Neural progenitor cell (in vitro differentiated cells): ENCODE measurements at regions not wholly inside any gene's neighbourhood (a gene's known extent, or its start where the extent isn't known, plus 50 kb on each side); places are given as distances from the start of the nearest gene placed in this dataset.

Experiments
- DNase-seq: peaks from one replicate; pipeline ENCODE4 v3.0.0-alpha.2; 2016; ENCODE audit warnings: low spot score
- H2AFZ ChIP-seq: fragments of 200-600 bp; sonication (generic); replicated peaks from 2 replicates; pipeline ENCODE4 v1.6.1; 2016; ENCODE audit warnings: antibody characterized with exemption
- H3F3A ChIP-seq: fragments of 200-600 bp; sonication (generic); 2 replicates; pipeline ENCODE4 v1.6.1; 2016; ENCODE audit warnings: antibody characterized with exemption, low read depth
- H3K27ac ChIP-seq: fragments of 200-600 bp; sonication (generic); 2 replicates; pipeline ENCODE4 v1.5.1; 2016; ENCODE audit warnings: mild to moderate bottlenecking
- H3K27me3 ChIP-seq: fragments of 200-600 bp; sonication (generic); 2 replicates; pipeline ENCODE4 v1.6.1; 2016; ENCODE audit warnings: mild to moderate bottlenecking, moderate library complexity
- H3K36me3 ChIP-seq: fragments of 200-600 bp; sonication (generic); 2 replicates; pipeline ENCODE4 v1.5.1; 2016
- H3K4me1 ChIP-seq: fragments of 200-600 bp; sonication (generic); 2 replicates; pipeline ENCODE4 v1.6.1; 2016; ENCODE audit warnings: mixed run types
- H3K4me2 ChIP-seq: fragments of 200-600 bp; sonication (generic); 2 replicates; pipeline ENCODE4 v1.6.1; 2016
- H3K4me3 ChIP-seq: fragments of 200-600 bp; sonication (generic); 2 replicates; pipeline ENCODE4 v1.5.1; 2016
- H3K79me2 ChIP-seq: fragments of 200-600 bp; sonication (generic); 2 replicates; pipeline ENCODE4 v1.6.1; 2016; ENCODE audit warnings: low read depth
- H3K9ac ChIP-seq: fragments of 200-600 bp; sonication (generic); 2 replicates; pipeline ENCODE4 v1.6.1; 2016
- H3K9me3 ChIP-seq: fragments of 200-600 bp; sonication (generic); 2 replicates; pipeline ENCODE4 v1.5.1; 2016; ENCODE audit warnings: low read depth
- H4K20me1 ChIP-seq: fragments of 200-600 bp; sonication (generic); 2 replicates; pipeline ENCODE4 v1.6.1; 2016; ENCODE audit warnings: low read depth
- H3K27ac Mint-ChIP-seq: 3 replicates; pipeline ENCODE4 v1.8.0; 2021; ENCODE audit warnings: mixed read lengths
- H3K27me3 Mint-ChIP-seq: 2 replicates; pipeline ENCODE4 v1.8.0; 2022; ENCODE audit warnings: low read depth, mild to moderate bottlenecking, inconsistent platforms, moderate library complexity, mixed read lengths; ENCODE audit not compliant: insufficient read depth
- H3K36me3 Mint-ChIP-seq: 3 replicates; pipeline ENCODE4 v1.8.0; 2021; ENCODE audit warnings: mixed read lengths
- H3K4me1 Mint-ChIP-seq: 3 replicates; pipeline ENCODE4 v1.8.0; 2021; ENCODE audit warnings: mixed read lengths
- H3K4me3 Mint-ChIP-seq: 3 replicates; pipeline ENCODE4 v1.8.0; 2021; ENCODE audit warnings: mild to moderate bottlenecking, moderate library complexity, mixed read lengths
- H3K9me3 Mint-ChIP-seq: 3 replicates; pipeline ENCODE4 v1.8.0; 2020; ENCODE audit warnings: mixed read lengths
- CTCF ChIP-seq: fragments of 200-600 bp; sonication (generic); IDR thresholded peaks from 2 replicates; pipeline ENCODE4 v1.5.1; 2017; ENCODE audit warnings: antibody characterized with exemption, mild to moderate bottlenecking
- EZH2 ChIP-seq: fragments of 200-600 bp; sonication (generic); IDR thresholded peaks from 2 replicates; pipeline ENCODE4 v1.6.1; 2017; ENCODE audit warnings: antibody characterized with exemption, mild to moderate bottlenecking, moderate library complexity
- EZH2phosphoT487 ChIP-seq: fragments of 200-600 bp; sonication (generic); IDR thresholded peaks from 2 replicates; pipeline ENCODE4 v1.6.1; 2017; ENCODE audit warnings: antibody characterized with exemption

DNA sequence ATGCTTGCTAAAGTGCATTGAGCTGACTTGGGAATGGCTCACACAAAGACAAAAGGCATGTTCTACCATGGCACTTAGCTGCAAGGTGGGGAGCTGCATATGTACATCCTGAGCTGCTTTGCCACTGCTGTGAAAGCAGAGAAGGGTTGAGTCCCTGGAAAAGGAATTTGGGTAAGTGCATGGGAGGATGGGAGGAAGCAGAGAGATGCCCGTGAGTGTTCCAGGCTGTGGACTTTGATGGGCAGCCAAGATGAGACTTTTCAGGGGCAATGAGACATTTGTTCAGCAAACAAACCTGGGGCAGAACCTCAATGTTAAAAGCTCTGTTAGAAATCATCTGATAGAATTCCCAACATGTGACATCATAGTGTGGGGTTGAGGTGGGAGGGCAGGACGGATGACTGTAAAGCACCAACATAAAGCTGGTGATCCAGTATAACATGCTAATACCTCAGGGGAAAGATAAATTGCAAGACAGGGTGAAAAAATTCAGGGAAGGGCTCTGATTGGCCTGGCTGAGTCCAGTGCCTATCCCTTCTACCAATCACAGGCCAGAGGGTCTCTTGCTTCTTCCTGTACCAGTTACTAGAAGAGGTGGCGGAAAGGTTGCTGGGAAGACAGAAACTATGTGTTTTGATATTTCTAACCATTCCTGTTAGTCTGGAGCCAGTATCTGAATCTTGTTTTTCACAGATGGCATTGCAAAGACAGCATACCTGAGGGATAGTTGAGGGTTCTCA, 163.2 kb downstream of the UTP18 start:
- peaks cover 11% of the 10 kb centered on the region for H3K27me3 Mint-ChIP-seq
- Histone ChIP-seq H3K9me3 (no peaks in the 10 kb centered on the region), H3K79me2 (no peaks in the 10 kb centered on the region), H3K36me3 (no peaks in the 10 kb centered on the region), H3K9ac (no peak overlapping the region), H3K27ac (no peak overlapping the region), H3K27me3 (no peaks in the 10 kb centered on the region), H3F3A (no peaks in the 10 kb centered on the region), H4K20me1 (no peaks in the 10 kb centered on the region), H3K4me3 (no peak overlapping the region), H2AFZ (no peak overlapping the region), H3K4me2 (no peak overlapping the region), H3K4me1 (no peaks in the 10 kb centered on the region)
- no peak overlapping the region for H3K4me3 Mint-ChIP-seq
- DNase-seq: no peak
- no peaks in the 10 kb centered on the region for H3K9me3 Mint-ChIP-seq
- H3K36me3 Mint-ChIP-seq: no peaks in the 10 kb centered on the region
- no peaks in the 10 kb centered on the region for H3K4me1 Mint-ChIP-seq
- H3K27ac Mint-ChIP-seq: peak overlapping the region; percentile 7
- TF ChIP-seq EZH2: no peak
- TF ChIP-seq EZH2phosphoT487: no peak

- Mint-ChIP-seq H3K27me3 (peaks cover 9% of the 10 kb centered on the region), H3K4me1 (no peaks in the 10 kb centered on the region), H3K27ac (peak overlapping the region; percentile 61), H3K9me3 (peaks cover 11% of the 10 kb centered on the region), H3K4me3 (no peak overlapping the region), H3K36me3 (no peaks in the 10 kb centered on the region)
- no peaks in the 10 kb centered on the region for H3K27me3 ChIP-seq
- no peaks in the 10 kb centered on the region for H3K79me2 ChIP-seq
- no peaks in the 10 kb centered on the region for H4K20me1 ChIP-seq
- no peaks in the 10 kb centered on the region for H3K4me1 ChIP-seq
- no peak overlapping the region for H3K9ac ChIP-seq
- H3F3A ChIP-seq: no peaks in the 10 kb centered on the region
- no peak overlapping the region for H3K4me3 ChIP-seq
- H3K4me2 ChIP-seq: no peak overlapping the region
- H2AFZ ChIP-seq: no peak overlapping the region
- no peaks in the 10 kb centered on the region for H3K9me3 ChIP-seq
- H3K27ac ChIP-seq: no peak overlapping the region
- H3K36me3 ChIP-seq: no peaks in the 10 kb centered on the region
- TF ChIP-seq EZH2phosphoT487: no peak
- no peak for TF ChIP-seq EZH2
- no peak for TF ChIP-seq CTCF
- DNase-seq: no peak
Measured at GRCh38 chr17:51425773-51426172, 165.4 kb downstream of the UTP18 start.

- H2AFZ ChIP-seq: no peak overlapping the region
- no peaks in the 10 kb centered on the region for H3K79me2 ChIP-seq
- peaks cover 4% of the 10 kb centered on the region for H3K27me3 Mint-ChIP-seq
- H3K9ac ChIP-seq: no peak overlapping the region
- H3K36me3 ChIP-seq: no peaks in the 10 kb centered on the region
- H4K20me1 ChIP-seq: no peaks in the 10 kb centered on the region
- no peak for TF ChIP-seq CTCF
- no peak for TF ChIP-seq EZH2phosphoT487
- no peak for TF ChIP-seq EZH2
- no peaks in the 10 kb centered on the region for H3K36me3 Mint-ChIP-seq
- no peak for DNase-seq
- peaks cover 13% of the 10 kb centered on the region for H3K9me3 Mint-ChIP-seq
- no peak overlapping the region for H3K4me3 ChIP-seq
- H3K27ac Mint-ChIP-seq: no peak overlapping the region
- no peak overlapping the region for H3K4me2 ChIP-seq
- no peak overlapping the region for H3K4me3 Mint-ChIP-seq
- no peaks in the 10 kb centered on the region for H3K27me3 ChIP-seq
- no peaks in the 10 kb centered on the region for H3K9me3 ChIP-seq
- H3K4me1 Mint-ChIP-seq: no peaks in the 10 kb centered on the region
- no peak overlapping the region for H3K27ac ChIP-seq
- H3K4me1 ChIP-seq: no peaks in the 10 kb centered on the region
- H3F3A ChIP-seq: no peaks in the 10 kb centered on the region
Measured at GRCh38 chr17:51427323-51427811, 167.0 kb downstream of the UTP18 start.

DNA sequence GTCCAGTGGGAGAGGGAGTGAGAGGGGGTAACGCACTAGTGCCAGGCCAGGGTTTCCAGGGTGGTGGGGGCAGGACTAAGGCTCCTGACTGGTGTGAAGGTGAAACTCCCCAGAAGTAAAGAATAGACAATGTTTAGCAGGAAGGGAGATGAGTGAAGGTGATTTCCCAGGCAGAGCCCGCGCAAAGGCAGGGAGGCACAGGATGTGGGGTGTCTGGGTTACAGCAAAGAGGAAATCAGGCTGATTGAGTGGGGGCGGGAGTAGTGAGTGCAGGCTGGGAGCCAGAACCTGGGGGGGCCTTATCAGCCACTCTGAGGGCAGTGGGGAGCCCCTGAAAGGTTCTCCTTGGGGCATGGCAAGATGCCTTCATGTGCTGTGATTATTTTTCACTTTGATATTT, 167.5 kb downstream of the UTP18 start:
- Mint-ChIP-seq H3K27ac (no peak overlapping the region), H3K36me3 (no peaks in the 10 kb centered on the region), H3K9me3 (peaks cover 13% of the 10 kb centered on the region), H3K4me1 (no peaks in the 10 kb centered on the region), H3K27me3 (no peaks in the 10 kb centered on the region), H3K4me3 (no peak overlapping the region)
- H3K4me2 ChIP-seq: no peak overlapping the region
- no peak overlapping the region for H2AFZ ChIP-seq
- no peak for DNase-seq
- no peaks in the 10 kb centered on the region for H3K27me3 ChIP-seq
- H3K36me3 ChIP-seq: no peaks in the 10 kb centered on the region
- H3K9me3 ChIP-seq: no peaks in the 10 kb centered on the region
- no peak overlapping the region for H3K27ac ChIP-seq
- no peak overlapping the region for H3K9ac ChIP-seq
- no peaks in the 10 kb centered on the region for H3K79me2 ChIP-seq
- no peaks in the 10 kb centered on the region for H3K4me1 ChIP-seq
- no peaks in the 10 kb centered on the region for H3F3A ChIP-seq
- no peak overlapping the region for H3K4me3 ChIP-seq
- H4K20me1 ChIP-seq: no peaks in the 10 kb centered on the region
- TF ChIP-seq CTCF: no peak
- TF ChIP-seq EZH2: no peak
- no peak for TF ChIP-seq EZH2phosphoT487
